ENCODE measurements at regions not wholly inside any gene's neighbourhood (a gene's known extent, or its start where the extent isn't known, plus 50 kb on each side); places are given as distances from the start of the nearest gene placed in this dataset.

GRCh38 chr12:94788298-94788697 lies 137.9 kb upstream of the TMCC3 start:
- TF ChIP-seq CTCF (IDR thresholded peaks at IDR 0.05), result no peak
- TF ChIP-seq POLR2A (IDR thresholded peaks at IDR 0.05), result no peak

Measured in testis (tissue), 2 donors.